ENCODE measurements at regions not wholly inside any gene's neighbourhood (a gene's known extent, or its start where the extent isn't known, plus 50 kb on each side); places are given as distances from the start of the nearest gene placed in this dataset.

DNA sequence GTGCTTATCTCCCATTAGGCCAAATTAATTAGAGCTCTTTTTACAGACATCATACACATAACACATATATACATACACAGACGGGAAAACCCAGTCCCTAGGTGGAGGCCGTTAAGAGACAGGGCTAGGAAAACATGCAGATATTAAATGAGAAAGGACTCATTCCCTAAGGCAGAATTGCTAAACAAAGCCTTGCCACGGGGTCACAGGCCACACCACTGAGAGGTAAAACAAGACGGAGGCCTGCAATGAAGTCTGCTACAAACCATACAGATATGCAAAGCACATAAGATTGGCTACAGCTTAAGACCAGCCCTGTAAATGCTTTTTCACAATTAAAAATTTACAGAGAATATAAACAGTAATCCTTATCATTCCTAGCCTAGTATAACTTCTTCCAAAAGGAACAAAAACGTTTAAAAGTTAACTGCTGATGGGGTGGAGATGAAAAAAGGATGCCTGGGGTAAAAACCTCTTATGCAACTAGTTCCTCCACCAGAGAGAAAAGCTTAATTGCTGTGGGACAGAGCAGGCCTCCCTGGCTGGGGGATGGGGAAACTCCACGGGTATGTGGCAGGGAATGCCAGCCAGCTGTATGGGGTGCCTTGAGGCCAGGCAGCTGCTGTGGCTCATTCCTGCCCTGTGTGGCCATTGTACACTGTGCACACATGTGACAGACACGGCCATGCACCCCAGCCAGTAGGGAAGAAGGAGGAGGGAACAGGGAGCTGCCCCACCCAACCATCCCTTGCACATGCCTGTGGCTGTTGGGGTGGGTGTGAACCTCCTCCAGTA, 481.4 kb upstream of the LMCD1 start:
- TF ChIP-seq, protein P1, sequence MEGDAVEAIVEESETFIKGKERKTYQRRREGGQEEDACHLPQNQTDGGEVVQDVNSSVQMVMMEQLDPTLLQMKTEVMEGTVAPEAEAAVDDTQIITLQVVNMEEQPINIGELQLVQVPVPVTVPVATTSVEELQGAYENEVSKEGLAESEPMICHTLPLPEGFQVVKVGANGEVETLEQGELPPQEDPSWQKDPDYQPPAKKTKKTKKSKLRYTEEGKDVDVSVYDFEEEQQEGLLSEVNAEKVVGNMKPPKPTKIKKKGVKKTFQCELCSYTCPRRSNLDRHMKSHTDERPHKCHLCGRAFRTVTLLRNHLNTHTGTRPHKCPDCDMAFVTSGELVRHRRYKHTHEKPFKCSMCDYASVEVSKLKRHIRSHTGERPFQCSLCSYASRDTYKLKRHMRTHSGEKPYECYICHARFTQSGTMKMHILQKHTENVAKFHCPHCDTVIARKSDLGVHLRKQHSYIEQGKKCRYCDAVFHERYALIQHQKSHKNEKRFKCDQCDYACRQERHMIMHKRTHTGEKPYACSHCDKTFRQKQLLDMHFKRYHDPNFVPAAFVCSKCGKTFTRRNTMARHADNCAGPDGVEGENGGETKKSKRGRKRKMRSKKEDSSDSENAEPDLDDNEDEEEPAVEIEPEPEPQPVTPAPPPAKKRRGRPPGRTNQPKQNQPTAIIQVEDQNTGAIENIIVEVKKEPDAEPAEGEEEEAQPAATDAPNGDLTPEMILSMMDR (IDR thresholded peaks at IDR 0.05; ENCODE audit: low read depth, low read length, missing input control) = no peak
- no peak for TF ChIP-seq YY1 (IDR thresholded peaks at IDR 0.05)
- TF ChIP-seq SP1 (IDR thresholded peaks at IDR 0.05) = no peak
- TF ChIP-seq RXRA (IDR thresholded peaks at IDR 0.05) = no peak
- TF ChIP-seq, protein P2, sequence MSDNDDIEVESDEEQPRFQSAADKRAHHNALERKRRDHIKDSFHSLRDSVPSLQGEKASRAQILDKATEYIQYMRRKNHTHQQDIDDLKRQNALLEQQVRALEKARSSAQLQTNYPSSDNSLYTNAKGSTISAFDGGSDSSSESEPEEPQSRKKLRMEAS (IDR thresholded peaks at IDR 0.05) = no peak
